HepG2 (cell line): ENCODE measurements at regions not wholly inside any gene's neighbourhood (a gene's known extent, or its start where the extent isn't known, plus 50 kb on each side); places are given as distances from the start of the nearest gene placed in this dataset.

Experiments
- ATAC-seq: fragments of 200-7000 bp; cut with Tn5 transposase; 3 replicates; pipeline ENCODE4 v1.9.1; 2020; ENCODE audit warnings: mild to moderate bottlenecking, moderate library complexity
- BruUV-seq: library from RNA; stranded (reverse); fragments of 400-500 nt; replicated peaks from 2 replicates; lab custom pipeline; 2021; lab: Mats Ljungman, UMichigan
- CTCF ChIA-PET: fragments of 300-600 bp; formaldehyde crosslinking; extraction: SDS; loops from one replicate; lab custom pipeline; 2021; ENCODE audit warnings: low total read pairs, inconsistent platforms, low intra/inter-chr PET ratio; lab: Yijun Ruan, JAX
- POLR2A ChIA-PET: fragments of 350-600 bp; sonication (Branson Sonifier 250); formaldehyde crosslinking; loops from one replicate; lab custom pipeline; 2020; ENCODE audit warnings: antibody characterized with exemption, inconsistent platforms; lab: Yijun Ruan, JAX
- DNase-seq: peaks from one replicate; pipeline ENCODE4 v3.0.0-alpha.2; 2015; ENCODE audit warnings: low spot score
- FAIRE-seq: peaks from 3 replicates; lab custom pipeline; 2011; peaks lifted over from hg19 to GRCh38; lab: Jason Lieb, UNC
- H2AFZ ChIP-seq: one replicate; pipeline ENCODE4 v1.6.1; 2011; ENCODE audit warnings: low read length, inconsistent platforms
- H3K27ac ChIP-seq: fragments of 300-600 bp; 3 replicates; pipeline ENCODE4 v1.8.0; 2011; ENCODE audit warnings: mixed run types, mild to moderate bottlenecking, mixed read lengths, low read length, inconsistent platforms; ENCODE audit not compliant: insufficient read depth; ENCODE audit errors: extremely low read length
- H3K27me3 ChIP-seq, 2 experiments: fragments of 200-600 bp in 1 of 2; 2 replicates in 1 of 2; 3 replicates in 1 of 2; pipeline versions ENCODE4 v1.6.0 to v1.8.0; 2011; ENCODE audit warnings: low read length in 2 of 2, mild to moderate bottlenecking in 2 of 2, moderate library complexity in 2 of 2, inconsistent platforms in 1 of 2; ENCODE audit not compliant: insufficient read depth in 2 of 2, control insufficient read depth in 1 of 2
- H3K36me3 ChIP-seq, 2 experiments: fragments of 200-600 bp in 1 of 2; replicated peaks in 1 of 2; 2 replicates in 1 of 2; 3 replicates in 1 of 2; pipeline versions ENCODE4 v1.5.1 to v1.8.0; 2011; ENCODE audit warnings: low read length in 2 of 2, inconsistent platforms in 1 of 2; ENCODE audit not compliant: insufficient read depth in 2 of 2, control insufficient read depth in 1 of 2
- H3K4me1 ChIP-seq: 2 replicates; pipeline ENCODE4 v1.5.1; 2012; ENCODE audit warnings: low read length, inconsistent platforms; ENCODE audit not compliant: insufficient read depth
- H3K4me2 ChIP-seq: 2 replicates; pipeline ENCODE4 v1.6.0; 2011; ENCODE audit warnings: low read depth, low read length, inconsistent platforms
- H3K4me3 ChIP-seq, 3 experiments: fragments of 200-600 bp in 1 of 3; sonication (generic), shearing (Covaris generic) in 1 of 3; replicated peaks in 1 of 3; 2 replicates each; pipeline ENCODE4 v1.5.1; 2011 to 2016; ENCODE audit warnings: low read length in 3 of 3, inconsistent platforms in 2 of 3, low read depth in 2 of 3, mild to moderate bottlenecking in 2 of 3, control low read depth in 1 of 3, mixed read lengths in 1 of 3; ENCODE audit not compliant: insufficient read depth in 1 of 3
- H3K79me2 ChIP-seq: one replicate; pipeline ENCODE4 v1.6.1; 2011; ENCODE audit warnings: low read length, inconsistent platforms; ENCODE audit not compliant: insufficient read depth
- H3K9ac ChIP-seq: 2 replicates; pipeline ENCODE4 v1.6.0; 2011; ENCODE audit warnings: mild to moderate bottlenecking, low read depth, low read length, inconsistent platforms; ENCODE audit not compliant: insufficient read depth
- H3K9me3 ChIP-seq: 2 replicates; pipeline ENCODE4 v1.5.1; 2012; ENCODE audit warnings: mild to moderate bottlenecking, low read length
- H4K20me1 ChIP-seq: 2 replicates; pipeline ENCODE4 v1.6.0; 2011; ENCODE audit warnings: inconsistent platforms, mild to moderate bottlenecking, low read length, moderate library complexity; ENCODE audit not compliant: insufficient read depth
- MXD4 ChIP-seq: IDR thresholded peaks from 2 replicates; pipeline ENCODE4 v1.6.1; 2016; ENCODE audit warnings: mild to moderate bottlenecking, missing biosample characterization, missing genetic modification reagents
- PAX8 ChIP-seq: sonication (generic); formaldehyde crosslinking; IDR thresholded peaks from 2 replicates; pipeline ENCODE4 v1.8.0; 2022; ENCODE audit warnings: mild to moderate bottlenecking, missing genetic modification reagents, borderline replicate concordance
- SAP130 ChIP-seq: IDR thresholded peaks from 2 replicates; pipeline ENCODE4 v1.6.1; 2016; ENCODE audit warnings: low read depth
- SKIL ChIP-seq: sonication (generic); formaldehyde crosslinking; IDR thresholded peaks from 2 replicates; pipeline ENCODE4 v1.8.0; 2022; ENCODE audit warnings: missing genetic modification reagents, mild to moderate bottlenecking, moderate library complexity, borderline replicate concordance
- SP1 ChIP-seq, 2 experiments: fragments of 450-650 bp in 1 of 2; sonication (generic) in 1 of 2; formaldehyde crosslinking in 1 of 2; IDR thresholded peaks; 2 replicates each; pipeline versions ENCODE4 v1.4.0 to v1.6.1; 2016 to 2020; ENCODE audit warnings: missing genetic modification reagents in 1 of 2
- ZBTB21 ChIP-seq: sonication (generic); formaldehyde crosslinking; IDR thresholded peaks from 2 replicates; pipeline ENCODE4 v1.4.0; 2020; ENCODE audit warnings: missing genetic modification reagents
- ZFX ChIP-seq: sonication (generic); formaldehyde crosslinking; IDR thresholded peaks from 2 replicates; pipeline ENCODE4 v1.4.0; 2020; ENCODE audit warnings: mild to moderate bottlenecking, low read depth, missing genetic modification reagents, moderate library complexity
- ZNF160 ChIP-seq: sonication (generic); formaldehyde crosslinking; IDR thresholded peaks from 2 replicates; pipeline ENCODE4 v1.8.0; 2022; ENCODE audit warnings: mild to moderate bottlenecking, inconsistent platforms, missing genetic modification reagents
- ZNF274 ChIP-seq: sonication (generic); formaldehyde crosslinking; IDR thresholded peaks from 2 replicates; pipeline ENCODE4 v1.5.1; 2020; ENCODE audit warnings: mild to moderate bottlenecking, missing genetic modification reagents
- ZNF790 ChIP-seq: sonication (generic); formaldehyde crosslinking; IDR thresholded peaks from 2 replicates; pipeline ENCODE4 v1.8.0; 2022; ENCODE audit warnings: missing genetic modification reagents, mild to moderate bottlenecking, borderline replicate concordance
- WGBS: methylation state at CpG from one replicate; pipeline ENCODE4 v1.1.6; 2017; ENCODE audit warnings: low lambda C conversion rate; 5-methylcytosine and 5-hydroxymethylcytosine counted together
- in situ Hi-C: cut with HindIII; loops from 2 replicates; pipeline ENCODE4 v1.10.0; 2017; ENCODE audit warnings: low pct_unique_long_range_greater_than_20kb; ENCODE audit not compliant: extremely low pct_ligation_motif_present
- intact Hi-C: fragments of 100-400 bp; cut with micrococcal nuclease; formaldehyde crosslinking; loops from one replicate; pipeline ENCODE4 v1.10.0; 2022; ENCODE audit not compliant: unreplicated experiment

GRCh38 chr2:207446653-207447052 lies 83.1 kb upstream of the CREB1 start:
- Histone ChIP-seq H3K79me2 (no peaks in the 10 kb centered on the region), H3K27ac (no peak overlapping the region), H3K9ac (no peak overlapping the region), H2AFZ (no peak overlapping the region), H3K36me3 (no peaks in the 10 kb centered on the region), H3K9me3 (no peaks in the 10 kb centered on the region), H3K4me1 (no peaks in the 10 kb centered on the region), H3K4me2 (no peak overlapping the region), H3K4me3 (no peak overlapping the region), H3K27me3 (peaks cover 0 to 6% of the 10 kb centered on the region in 2 experiments; a peak in 1 of 5 replicates), H4K20me1 (no peaks in the 10 kb centered on the region)
- intact Hi-C loops, result no loop called here
- CTCF ChIA-PET, result no interaction called here
- in situ Hi-C loops, result no loop called here
- FAIRE-seq, result no peak
- BruUV-seq, result no TSS peak
- no peak for ATAC-seq
- POLR2A ChIA-PET, result no interaction called here
- TF ChIP-seq SAP130 (no peak), ZNF160 (CRISPR knock-in tag) (no peak)
- no peak for DNase-seq
- WGBS, result 38% methylated on average over 5 of the region's 6 CpGs

GRCh38 chr2:207448006-207448405 lies 81.8 kb upstream of the CREB1 start:
- H3K9ac ChIP-seq, result no peak overlapping the region
- H3K27ac ChIP-seq, result no peak overlapping the region
- H3K36me3 ChIP-seq, result no peaks in the 10 kb centered on the region
- no peak overlapping the region for H3K4me3 ChIP-seq
- WGBS, result 4% methylated on average over 1 of the region's 1 CpG
- intact Hi-C loops (no loop called here), in situ Hi-C loops (no loop called here)
- no peak overlapping the region for H3K4me2 ChIP-seq
- peaks cover 0 to 6% of the 10 kb centered on the region in 2 experiments; a peak in 1 of 5 replicates for H3K27me3 ChIP-seq
- H2AFZ ChIP-seq, result no peak overlapping the region
- ATAC-seq (no peak), DNase-seq (no peak)
- ChIA-PET CTCF (no interaction called here), POLR2A (no interaction called here)
- H4K20me1 ChIP-seq, result no peaks in the 10 kb centered on the region
- no TSS peak for BruUV-seq
- no peaks in the 10 kb centered on the region for H3K4me1 ChIP-seq
- no peak for TF ChIP-seq ZNF274
- TF ChIP-seq PAX8 (CRISPR knock-in tag), result no peak
- no peak for TF ChIP-seq SKIL (CRISPR knock-in tag)
- TF ChIP-seq MXD4 (CRISPR knock-in tag), result no peak
- no peak for TF ChIP-seq SP1 (IDR thresholded peaks at IDR 0.05)
- TF ChIP-seq SP1 (CRISPR knock-in tag; IDR thresholded peaks at IDR 0.05), result no peak
- TF ChIP-seq ZFX (CRISPR knock-in tag), result no peak
- no peak for TF ChIP-seq ZBTB21
- TF ChIP-seq ZNF790, result no peak
- TF ChIP-seq, all 625 proteins: peak for 0
- no peaks in the 10 kb centered on the region for H3K79me2 ChIP-seq
- H3K9me3 ChIP-seq, result no peaks in the 10 kb centered on the region
- no peak for FAIRE-seq
